Liver (tissue), 3 donors: ENCODE measurements at regions not wholly inside any gene's neighbourhood (a gene's known extent, or its start where the extent isn't known, plus 50 kb on each side); places are given as distances from the start of the nearest gene placed in this dataset.

Experiments
- ATF3 ChIP-seq: IDR thresholded peaks from 2 replicates; pipeline ENCODE4 v1.6.1; 2016; ENCODE audit warnings: antibody characterized with exemption
- CTCF ChIP-seq: fragments of 150-350 bp; IDR thresholded peaks from 2 replicates; pipeline ENCODE4 v1.5.1; 2017; ENCODE audit warnings: improper control_type of control experiment, low read depth, low read length; ENCODE audit not compliant: missing input control
- EGR1 ChIP-seq, 2 donors: IDR thresholded peaks; 2 replicates each; pipeline ENCODE4 v1.6.1; 2016 to 2018; ENCODE audit warnings: antibody characterized with exemption in 2 of 2, low read depth in 2 of 2
- FOXA1 ChIP-seq: IDR thresholded peaks from 2 replicates; pipeline ENCODE4 v1.6.1; 2016; ENCODE audit warnings: antibody characterized with exemption
- GABPA ChIP-seq, 2 donors: IDR thresholded peaks in 1 of 2; conservative IDR thresholded peaks in 1 of 2; 2 replicates each; pipeline ENCODE4 v1.6.1; 2016; ENCODE audit warnings: antibody characterized with exemption in 2 of 2, mild to moderate bottlenecking in 1 of 2, moderate library complexity in 1 of 2
- JUND ChIP-seq, 2 donors: IDR thresholded peaks; 2 replicates each; pipeline ENCODE4 v1.6.1; 2016; ENCODE audit warnings: antibody characterized with exemption in 2 of 2
- MAX ChIP-seq: IDR thresholded peaks from 2 replicates; pipeline ENCODE4 v1.6.1; 2016; ENCODE audit warnings: antibody characterized with exemption
- NR2F2 ChIP-seq: IDR thresholded peaks from 2 replicates; pipeline ENCODE4 v1.6.1; 2016; ENCODE audit warnings: antibody characterized with exemption
- RAD21 ChIP-seq, 2 donors: IDR thresholded peaks; 2 replicates each; pipeline ENCODE4 v1.6.1; 2016; ENCODE audit warnings: antibody characterized with exemption in 2 of 2, mild to moderate bottlenecking in 2 of 2
- REST ChIP-seq: IDR thresholded peaks from 2 replicates; pipeline ENCODE4 v1.6.1; 2016; ENCODE audit warnings: antibody characterized with exemption, mild to moderate bottlenecking
- RXRA ChIP-seq, 2 donors: IDR thresholded peaks; 2 replicates each; pipeline ENCODE4 v1.6.1; 2017 to 2018; ENCODE audit warnings: antibody characterized with exemption in 2 of 2, mild to moderate bottlenecking in 1 of 2
- TAF1 ChIP-seq: conservative IDR thresholded peaks from 2 replicates; pipeline ENCODE4 v1.6.1; 2016; ENCODE audit warnings: antibody characterized with exemption, mild to moderate bottlenecking
- YY1 ChIP-seq: IDR thresholded peaks from 2 replicates; pipeline ENCODE4 v1.6.1; 2016; ENCODE audit warnings: antibody characterized with exemption, mild to moderate bottlenecking
- ZBTB33 ChIP-seq: IDR thresholded peaks from 2 replicates; pipeline ENCODE4 v1.6.1; 2016; ENCODE audit warnings: antibody characterized with exemption
- donor health status: healthy.
- donor health status: healthy.

- TF ChIP-seq CTCF (no peak), RAD21 (IDR thresholded peaks at IDR 0.05) (no peak), TAF1 (no peak), REST (no peak), ATF3 (no peak), MAX (no peak), GABPA (IDR thresholded peaks at IDR 0.05 in 1 of 2, conservative IDR thresholded peaks at IDR 0.05 in 1 of 2) (no peak), RXRA (IDR thresholded peaks at IDR 0.05) (no peak), ZBTB33 (no peak), JUND (IDR thresholded peaks at IDR 0.05) (no peak), YY1 (no peak), EGR1 (IDR thresholded peaks at IDR 0.05; ENCODE audit: low read depth in 2 of 2) (no peak), NR2F2 (no peak), FOXA1 (no peak)
These were observed 118.1 kb upstream of the ZNF366 start for GRCh38 chr5:72625332-72625731.
